NCI-H82 (cell line): ENCODE measurements at regions not wholly inside any gene's neighbourhood (a gene's known extent, or its start where the extent isn't known, plus 50 kb on each side); places are given as distances from the start of the nearest gene placed in this dataset.
"Not testable (repeated sequence)": the region's sequence is repeated elsewhere in the genome, so short reads cannot be mapped to it uniquely, and the experiment has no call there.

Source experiments
- DNase-seq: peaks from one replicate; lab custom pipeline; 2025; lab: John Stamatoyannopoulos, UW

DNA sequence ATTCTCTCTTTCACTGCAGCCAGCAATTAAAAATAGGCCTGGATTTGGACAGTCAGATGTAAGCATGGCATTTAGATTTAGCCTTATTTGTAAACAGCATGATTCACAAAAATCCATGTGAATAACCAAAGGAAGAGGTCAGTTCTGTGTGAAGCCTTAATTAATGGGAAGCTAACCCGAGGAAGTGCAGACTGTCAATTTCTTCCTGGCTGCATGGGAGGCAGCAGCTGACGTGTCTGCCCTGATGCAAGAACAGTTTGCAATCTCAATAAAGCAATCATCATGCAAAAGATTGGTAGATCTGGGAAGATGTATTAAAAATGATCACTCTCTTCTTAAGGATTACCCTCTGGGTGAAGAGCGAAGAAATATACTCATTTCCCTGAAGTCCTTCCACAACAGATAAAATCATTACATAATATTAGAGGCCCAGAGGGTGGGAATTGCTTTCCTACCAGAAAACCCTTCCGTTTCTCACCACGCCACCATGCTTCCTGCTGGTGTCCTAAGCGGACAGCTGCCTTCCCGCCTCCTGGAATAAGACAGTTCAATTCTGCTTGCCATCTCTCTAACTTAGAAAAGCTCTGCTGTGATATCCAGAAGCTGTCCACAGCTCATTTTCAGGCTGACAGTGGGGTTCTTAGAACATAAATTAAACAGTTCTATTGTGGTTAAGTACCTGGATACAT lies 526.7 kb upstream of the NRP1 start:
- no peak for DNase-seq

DNA sequence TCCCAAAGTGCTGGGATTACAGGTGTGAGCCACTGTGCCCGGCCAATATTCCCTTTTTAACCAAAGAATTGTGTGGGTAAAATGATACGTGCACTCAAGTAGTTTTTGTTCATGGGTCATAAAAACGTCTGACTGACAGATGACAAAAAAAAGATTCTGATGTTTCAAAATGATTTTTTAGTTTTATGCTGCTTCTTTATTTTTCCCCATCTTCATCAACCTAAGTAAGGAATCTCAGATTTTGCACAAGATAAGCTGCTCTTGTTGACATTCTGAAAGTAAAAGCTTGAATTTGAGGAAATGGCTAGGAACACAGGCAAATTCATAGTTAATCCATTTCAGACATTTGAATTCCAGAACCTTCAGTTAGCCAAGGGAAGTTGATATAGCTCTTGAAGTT lies 526.1 kb upstream of the NRP1 start:
- no peak for DNase-seq

DNA sequence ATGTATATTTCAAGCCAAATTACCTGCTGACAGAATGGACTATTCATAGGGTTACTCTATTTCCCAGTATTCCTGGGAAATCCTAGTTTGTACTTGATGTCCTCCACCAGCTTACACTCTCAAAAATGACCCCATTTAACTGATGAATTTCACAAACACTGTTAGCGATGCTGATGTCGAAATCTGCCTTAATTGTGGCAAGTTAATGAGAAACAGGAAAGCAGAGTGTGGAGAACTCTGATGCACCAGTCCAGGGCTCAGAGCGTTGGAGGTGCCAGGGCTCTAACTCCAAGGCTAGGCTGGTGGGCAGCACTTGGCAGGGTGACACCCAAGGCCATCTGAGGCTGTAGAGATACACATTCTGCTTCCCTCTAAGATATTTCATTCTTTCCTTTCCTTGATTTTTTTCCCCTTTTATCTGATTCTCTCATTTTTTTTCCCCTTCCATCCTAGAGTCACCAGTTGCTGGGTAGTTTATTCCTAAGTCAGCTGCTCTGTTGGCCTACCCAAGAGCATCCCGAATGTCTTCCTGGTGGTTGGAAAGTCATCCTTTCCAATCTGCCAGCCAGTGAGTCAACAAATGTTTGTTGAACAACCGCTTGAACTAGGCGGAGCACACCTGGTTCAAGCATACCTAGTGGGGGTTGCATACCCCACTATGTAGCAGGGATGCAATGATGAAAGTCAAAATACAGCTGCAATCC lies 525.0 kb upstream of the NRP1 start:
- DNase-seq = no peak

DNA sequence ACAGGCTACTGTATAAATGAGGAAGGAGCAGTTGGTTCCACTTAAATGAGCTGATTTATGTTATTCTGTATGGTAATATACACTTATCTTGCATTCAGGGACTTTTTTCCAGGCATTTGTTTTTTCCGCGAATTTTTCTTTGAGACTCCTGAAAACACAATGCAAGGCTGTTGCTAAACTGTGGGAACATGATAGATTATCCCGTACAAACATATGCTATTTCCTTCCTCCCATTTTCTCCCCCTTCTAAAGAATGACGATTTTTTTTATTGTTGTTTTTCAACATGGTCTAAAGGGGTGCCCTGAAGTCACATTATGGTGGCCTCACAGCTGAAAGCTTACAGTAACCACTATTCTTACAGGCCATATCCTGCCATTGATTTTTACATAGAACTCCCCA lies 523.9 kb upstream of the NRP1 start:
- no peak for DNase-seq

DNA sequence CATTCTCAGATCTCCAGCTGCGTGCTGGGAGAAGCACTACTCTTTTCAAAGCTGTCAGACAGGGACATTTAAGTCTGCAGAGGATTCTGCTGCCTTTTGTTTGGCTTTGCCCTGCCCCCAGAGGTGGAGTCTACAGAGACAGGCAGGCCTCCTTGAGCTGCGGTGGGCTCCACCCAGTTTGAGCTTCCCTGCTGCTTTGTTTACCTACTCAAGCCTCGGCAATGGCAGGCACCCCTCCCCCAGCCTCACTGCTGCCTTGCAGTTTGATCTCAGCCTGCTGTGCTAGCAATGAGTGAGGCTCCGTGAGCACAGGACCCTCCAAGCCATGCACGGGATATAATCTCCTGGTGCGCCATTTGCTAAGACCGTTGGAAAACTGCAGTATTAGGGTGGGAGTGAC lies 518.8 kb upstream of the NRP1 start:
- DNase-seq = not testable (repeated sequence)

DNA sequence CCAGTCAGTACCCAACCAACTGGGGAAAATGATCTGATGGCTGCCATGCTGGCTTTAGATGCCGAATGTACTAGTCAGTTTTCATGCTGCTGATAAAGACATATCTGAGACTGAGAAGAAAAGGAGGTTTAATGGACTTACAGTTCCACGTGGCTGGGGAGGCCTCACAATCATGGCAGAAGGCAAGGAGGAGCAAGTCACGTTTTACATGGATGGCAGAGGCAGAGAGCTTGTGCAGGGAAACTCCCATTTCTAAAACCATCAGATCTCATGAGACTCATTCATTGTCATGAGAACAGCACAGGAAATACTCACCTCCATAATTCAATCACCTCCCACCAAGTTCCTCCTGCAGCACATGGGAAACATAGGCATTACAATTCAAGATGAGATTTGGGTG lies 508.9 kb upstream of the NRP1 start:
- no peak for DNase-seq

DNA sequence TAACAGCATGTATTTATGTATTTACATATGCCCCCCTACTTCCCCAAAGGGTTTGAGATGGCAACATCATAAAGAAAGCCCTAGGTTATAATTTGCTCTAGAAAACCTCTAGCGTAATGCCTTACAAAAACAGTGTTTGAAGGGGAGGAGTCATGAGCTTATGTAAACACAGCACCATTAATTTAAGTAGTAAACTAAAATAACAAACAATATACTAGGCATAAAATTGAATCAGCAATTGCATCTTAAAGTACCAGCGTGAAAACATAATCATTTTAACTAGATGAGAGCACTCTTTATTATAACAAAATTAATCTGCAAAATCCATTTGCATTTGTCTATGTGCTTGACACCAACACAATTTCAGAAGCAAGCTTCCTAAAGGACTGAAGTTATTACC lies 507.2 kb upstream of the NRP1 start:
- DNase-seq = no peak

DNA sequence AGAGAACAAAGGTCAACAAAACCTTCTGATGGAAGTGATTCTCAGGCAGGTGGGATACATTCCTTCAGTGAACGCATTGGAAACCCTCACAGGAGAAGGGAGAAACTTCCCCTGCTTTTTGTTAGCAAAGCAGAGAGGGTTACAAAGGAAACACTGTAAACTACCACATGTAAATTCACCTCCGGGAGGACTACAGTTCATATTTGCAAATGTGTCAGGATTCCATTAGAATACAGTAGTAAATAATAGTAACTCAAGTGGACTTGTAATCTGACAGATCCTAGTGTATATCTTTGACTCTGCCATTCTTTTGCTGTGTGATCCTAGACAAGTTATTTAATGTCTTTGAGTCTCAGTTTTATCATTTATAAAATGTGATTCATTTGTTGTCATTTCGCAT lies 504.3 kb upstream of the NRP1 start:
- DNase-seq = no peak

DNA sequence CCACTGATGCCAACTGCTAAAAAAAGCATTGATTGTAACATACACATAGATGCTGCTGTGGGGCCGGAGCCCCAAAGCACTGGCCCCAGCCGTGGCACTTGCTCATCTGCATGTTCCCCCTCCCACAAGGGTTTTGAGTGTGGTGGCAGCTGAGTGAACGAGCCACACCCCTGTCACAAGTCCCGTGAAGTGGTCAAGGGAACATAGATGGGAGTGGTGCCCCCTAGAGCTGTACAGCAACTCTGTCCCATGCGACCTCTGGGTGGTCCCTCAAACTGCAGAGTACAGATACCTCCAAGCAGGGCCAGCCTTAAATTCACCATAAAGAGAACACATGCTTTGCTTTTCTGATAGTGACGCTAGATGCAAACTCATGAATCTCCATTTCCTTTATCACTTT lies 503.3 kb upstream of the NRP1 start:
- no peak for DNase-seq

DNA sequence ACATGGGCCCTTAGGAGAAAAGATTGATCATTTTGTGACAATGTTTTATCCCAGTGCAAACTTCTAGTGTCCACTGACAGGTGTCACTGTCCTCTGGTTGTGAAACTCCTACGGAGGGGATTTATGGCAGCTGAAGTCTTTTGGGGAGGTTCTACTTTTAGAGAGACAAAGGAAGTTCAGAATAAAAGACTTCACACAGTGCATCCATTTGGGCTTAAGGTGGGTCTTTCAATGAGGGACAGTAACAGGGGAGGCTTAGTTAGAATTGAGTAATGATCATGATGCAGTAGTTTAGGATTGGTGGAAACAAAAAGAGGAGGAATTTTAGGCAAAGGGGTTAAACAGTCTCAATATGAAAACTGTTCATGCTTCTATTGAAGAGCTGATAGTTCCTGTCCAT lies 501.1 kb upstream of the NRP1 start:
- DNase-seq = no peak

DNA sequence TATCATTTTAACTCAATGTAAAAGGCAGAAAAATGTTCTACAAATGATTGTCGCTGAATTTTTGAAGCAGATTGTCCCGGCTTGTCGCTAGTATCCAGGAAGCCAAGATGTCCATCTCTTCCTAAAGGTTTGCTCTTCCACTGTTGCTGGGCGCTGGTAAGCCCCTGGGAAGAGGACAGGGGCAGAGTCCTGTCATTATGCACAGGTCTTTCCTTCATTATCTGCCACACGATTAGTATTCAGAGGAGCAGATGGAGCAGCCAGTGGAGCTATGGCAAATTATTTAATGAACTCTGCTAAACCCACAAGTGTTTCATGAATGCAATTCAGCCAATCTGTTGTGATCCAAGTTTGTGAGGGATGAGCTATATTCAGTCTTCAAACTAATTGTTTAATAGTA lies 499.1 kb upstream of the NRP1 start:
- DNase-seq = peak; percentile 25

DNA sequence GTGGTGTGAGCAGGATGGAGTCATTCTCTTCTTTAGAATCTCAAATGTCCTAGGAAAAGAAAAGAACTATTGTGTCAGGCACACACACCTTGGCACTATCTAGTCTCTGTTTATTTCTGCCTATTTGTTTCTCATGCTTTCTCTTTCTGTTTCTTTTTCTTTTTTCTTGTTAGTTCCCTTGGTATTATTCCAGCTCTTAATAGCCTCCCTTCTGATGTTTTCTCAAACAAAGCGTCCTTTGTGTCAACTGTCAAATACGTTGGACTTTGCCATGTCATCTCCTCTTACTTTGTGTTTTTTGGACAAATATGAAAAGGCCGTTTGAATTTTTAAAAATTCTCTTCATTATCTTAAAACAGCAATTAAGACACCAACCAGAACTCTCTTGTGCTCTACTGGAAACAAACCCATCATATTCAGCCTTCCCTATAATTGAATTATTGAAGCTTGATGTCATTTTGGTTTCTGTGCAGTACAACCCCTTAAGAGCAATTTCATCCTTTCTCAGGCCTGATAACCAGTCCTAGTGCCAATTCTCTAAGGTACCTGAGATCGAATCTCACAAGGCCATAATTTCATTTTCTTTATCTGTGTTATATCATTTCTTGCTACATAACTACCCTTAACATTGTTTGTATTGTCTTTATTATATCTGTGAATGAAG lies 497.8 kb upstream of the NRP1 start:
- DNase-seq = no peak

DNA sequence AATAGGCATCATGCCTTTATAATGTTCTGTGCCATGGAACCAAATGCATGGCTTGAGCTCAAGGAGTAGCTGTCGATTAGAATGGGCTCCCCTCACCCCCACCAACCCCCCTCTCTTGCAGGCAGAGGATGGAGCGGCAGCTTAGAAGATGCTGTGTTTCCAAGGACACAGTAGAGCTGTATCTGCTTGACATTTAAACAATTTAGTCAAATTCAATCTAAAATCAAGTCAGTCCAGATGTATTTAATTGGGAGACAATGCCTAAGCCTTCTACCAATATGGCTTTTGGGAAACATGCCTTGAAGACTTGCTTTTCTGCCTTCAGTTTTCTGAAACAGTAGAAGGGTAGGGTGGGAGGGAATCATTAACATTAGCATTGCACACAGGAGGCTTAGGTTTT lies 497.1 kb upstream of the NRP1 start:
- DNase-seq = no peak

DNA sequence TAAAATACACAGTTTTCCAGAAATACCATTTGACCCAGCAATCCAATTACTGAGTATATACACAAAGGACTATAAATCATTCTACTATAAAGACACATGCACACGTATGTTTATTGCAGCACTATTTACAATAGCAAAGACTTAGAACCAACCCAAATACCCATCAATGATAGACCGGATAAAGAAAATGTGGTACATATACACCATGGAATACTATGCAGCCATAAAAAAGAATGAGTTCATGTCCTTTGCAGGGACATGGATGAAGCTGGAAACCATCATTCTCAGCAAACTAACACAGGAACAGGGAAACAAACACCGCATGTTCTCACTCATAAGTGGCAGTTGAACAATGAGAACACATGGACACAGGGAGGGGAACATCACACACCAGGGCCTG lies 495.4 kb upstream of the NRP1 start:
- not testable (repeated sequence) for DNase-seq

DNA sequence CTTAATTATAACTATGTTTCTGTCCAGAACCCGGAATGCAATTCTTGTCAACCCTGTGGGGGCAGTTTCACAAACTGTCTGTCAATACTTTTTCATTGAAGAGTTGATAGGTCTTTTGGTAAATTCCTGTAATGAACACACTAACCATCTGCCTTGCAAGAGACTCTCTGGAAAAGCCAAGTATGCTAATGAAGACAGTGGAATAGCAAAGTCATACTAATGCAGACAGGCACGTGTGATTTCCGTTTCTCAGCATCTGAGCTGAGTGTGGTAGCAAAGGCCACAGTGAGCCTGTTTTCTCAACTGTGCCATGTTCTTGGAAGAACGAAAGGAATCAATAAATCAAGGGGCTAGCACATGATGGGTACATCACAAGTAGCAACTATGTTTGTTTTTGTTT lies 494.1 kb upstream of the NRP1 start:
- no peak for DNase-seq

DNA sequence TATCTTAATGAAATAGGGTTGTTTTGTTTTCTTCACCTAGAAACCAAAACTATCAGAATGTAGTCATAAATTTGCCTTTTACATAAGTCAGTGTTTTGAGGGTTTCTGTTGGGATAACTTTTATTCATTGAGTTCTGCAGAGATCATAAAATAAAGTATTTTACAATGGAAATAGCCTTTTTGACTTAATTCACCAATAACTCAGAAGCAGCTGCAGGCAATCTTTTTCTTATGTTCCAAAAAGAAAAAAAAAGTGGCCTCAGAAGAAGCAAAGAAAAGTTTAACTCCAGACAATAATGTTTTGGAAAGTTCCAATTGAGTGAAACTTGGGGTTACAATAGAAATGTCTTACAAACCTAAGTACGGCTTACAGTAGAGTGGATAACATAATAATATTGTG lies 491.7 kb upstream of the NRP1 start:
- no peak for DNase-seq

DNA sequence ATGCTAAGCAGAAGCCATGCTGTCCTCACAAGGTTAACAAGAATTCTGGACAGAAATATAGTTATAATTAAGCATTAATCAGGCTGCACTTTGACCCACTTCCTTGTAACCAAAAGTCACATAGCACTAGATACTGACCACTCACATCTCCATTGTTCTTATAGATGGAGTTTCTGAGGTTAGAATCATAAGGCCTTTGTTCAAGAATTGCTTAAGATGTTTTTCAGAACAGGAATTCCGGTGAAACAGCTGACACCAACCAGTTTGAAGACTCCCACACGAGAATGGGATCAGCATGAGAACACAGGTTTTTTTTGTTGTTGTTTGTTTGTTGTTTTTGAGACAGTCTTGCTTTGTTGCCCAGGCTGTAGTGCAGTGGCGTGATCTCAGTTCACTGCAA lies 488.3 kb upstream of the NRP1 start:
- DNase-seq = no peak

DNA sequence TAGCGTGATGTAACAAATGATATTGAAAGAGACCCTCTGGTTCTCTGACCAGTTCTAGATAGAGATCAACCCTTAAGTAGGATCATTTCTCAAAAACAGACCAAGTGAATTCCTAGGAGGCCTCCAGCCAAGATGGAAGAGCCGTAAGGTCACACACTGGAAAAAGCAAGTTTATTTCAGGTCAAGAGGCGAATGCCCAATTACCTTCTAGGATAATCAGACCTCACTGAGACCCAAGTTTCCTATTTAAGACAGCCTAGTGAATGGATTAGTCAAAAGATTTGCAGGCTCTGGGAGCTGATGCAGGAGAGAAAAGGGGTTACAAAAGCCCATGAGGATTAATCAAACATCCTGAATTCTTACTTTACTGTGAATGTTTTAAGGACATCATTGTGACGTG lies 486.1 kb upstream of the NRP1 start:
- DNase-seq = peak; percentile 47

DNA sequence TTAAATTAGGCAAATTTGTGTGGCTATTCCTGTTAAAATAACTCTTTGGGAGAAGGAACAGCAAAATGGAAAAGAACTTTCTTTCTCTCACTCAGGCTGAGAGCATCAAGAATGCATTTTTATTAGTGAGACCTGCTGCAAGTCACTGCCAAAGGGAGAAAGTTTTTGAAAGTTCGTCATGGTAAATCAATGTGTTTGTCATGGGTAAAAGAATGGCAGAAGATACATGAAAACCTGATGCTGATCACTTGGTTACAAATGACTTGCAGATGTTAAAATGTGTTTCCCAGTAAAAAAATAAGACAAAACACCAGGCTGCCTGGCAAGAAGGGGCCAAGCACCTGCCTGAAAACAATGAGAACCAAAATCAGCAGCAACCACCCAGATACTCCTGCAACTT lies 484.7 kb upstream of the NRP1 start:
- no peak for DNase-seq

DNA sequence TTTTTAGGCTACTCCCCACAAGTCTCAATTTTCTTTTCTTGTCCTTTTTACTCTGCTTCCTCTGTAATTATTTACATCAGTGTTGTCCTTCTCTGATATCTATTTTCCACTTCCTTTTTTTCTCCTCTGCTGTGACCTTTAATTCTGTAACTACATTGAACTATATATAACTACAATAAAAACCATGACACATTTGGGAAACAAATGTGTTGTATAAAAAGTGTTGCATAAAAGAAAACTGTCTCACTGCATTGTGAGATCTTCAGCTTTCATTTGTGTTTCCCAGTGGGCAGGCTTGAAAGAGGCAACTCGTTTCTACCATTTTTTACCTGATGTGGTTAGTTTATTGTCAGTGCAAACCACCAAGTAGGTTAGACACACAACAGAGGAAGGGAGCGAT lies 483.9 kb upstream of the NRP1 start:
- DNase-seq = no peak

DNA sequence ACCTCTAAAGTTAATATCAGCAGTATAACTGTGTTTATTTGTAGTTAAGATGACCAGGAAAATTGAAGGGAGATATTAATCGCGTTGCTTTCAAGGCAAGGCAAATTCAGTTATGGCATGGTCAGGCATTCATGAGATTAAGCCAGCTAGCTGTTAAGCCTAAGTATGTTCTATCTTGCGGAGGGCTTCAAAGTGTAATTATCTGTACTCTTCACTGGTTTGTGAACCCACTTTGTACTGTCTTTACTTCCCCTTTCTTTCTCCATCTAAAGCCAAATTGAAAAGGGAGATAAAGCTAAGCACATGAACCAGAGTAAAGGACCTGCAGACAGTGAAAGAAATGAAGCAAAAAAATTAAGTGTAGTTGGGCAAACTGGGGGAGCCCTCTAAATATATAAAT lies 483.1 kb upstream of the NRP1 start:
- DNase-seq = peak; percentile 5

DNA sequence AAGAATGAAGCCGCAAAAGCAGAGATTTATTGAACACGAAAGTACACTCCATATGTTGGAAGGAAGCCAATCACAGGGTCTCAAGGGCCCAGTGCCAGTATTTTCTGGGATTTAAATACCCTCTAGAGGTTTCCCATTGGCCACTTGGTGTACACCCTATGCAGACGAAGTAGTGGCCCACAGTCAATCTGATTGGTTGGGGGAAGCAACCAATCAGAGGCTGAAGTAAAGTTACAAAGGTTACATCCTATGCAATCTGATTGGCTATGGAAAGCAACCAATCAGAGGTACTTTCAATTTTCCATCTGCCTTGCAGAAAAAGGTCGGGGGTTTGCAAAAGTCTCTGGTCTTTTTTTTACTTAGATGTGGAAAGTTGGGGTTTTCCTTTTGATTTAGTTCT lies 481.3 kb upstream of the NRP1 start:
- DNase-seq = no peak

DNA sequence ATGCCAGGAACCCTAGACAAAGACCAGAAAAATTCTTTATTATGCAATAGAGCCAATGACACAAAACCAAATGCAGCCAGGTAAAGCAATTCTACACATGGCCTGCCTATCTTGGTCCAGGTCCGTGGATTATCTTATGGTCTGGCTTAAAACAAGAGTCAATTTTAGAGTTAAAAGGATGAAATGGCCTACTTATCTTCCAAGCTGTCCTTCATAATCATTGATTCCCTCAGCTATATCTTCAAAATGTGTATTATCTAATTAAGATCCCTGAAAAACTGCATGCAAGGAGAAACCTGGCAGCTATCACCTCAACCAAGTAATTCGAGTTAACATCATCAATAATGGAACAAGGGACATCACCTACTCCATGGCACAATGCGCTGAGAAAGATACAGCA lies 479.4 kb upstream of the NRP1 start:
- no peak for DNase-seq

DNA sequence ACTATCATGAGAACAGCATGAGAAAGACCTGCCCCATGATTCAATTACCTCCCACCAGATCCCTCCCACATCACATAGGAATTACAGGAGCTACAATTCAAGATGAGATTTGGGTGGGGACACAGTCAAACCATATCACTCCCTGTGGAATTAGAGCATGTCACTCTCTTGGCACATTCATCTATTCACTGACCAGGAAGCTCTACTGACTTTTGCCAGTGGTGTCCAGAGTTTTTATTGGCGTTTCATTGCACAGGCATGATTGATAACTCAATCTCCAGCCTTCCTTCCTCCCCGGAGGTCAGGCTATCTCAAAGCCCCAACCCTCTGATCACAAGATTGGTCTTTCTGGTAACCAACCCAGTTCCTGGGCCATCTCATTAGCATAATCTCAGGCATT lies 478.9 kb upstream of the NRP1 start:
- DNase-seq = no peak
